ENCODE measurements at regions not wholly inside any gene's neighbourhood (a gene's known extent, or its start where the extent isn't known, plus 50 kb on each side); places are given as distances from the start of the nearest gene placed in this dataset.

DNA sequence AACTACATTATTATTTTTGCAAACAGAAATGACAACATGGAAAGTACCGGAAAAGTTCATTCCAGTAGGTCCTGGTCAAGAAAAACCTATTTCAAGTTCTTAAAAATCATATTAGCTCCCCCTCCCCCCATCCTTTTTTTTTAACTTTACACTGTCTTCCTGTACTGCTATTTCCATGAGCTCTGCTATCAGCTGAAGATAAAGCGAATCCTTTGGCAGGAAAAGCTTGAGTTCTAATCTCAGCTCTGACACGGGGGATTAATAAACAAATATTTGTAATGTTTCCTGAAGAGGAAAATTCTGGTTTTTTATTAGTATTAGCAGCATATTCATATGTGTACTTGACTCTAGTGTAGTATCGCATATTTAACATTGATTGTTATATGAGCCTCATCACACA lies 190.7 kb upstream of the ESRRG start:
- no peak for TF ChIP-seq POLR2AphosphoS5 (IDR thresholded peaks at IDR 0.05)
- no peak for TF ChIP-seq POLR2A (IDR thresholded peaks at IDR 0.05; ENCODE audit: low read depth)
- TF ChIP-seq, protein P1, sequence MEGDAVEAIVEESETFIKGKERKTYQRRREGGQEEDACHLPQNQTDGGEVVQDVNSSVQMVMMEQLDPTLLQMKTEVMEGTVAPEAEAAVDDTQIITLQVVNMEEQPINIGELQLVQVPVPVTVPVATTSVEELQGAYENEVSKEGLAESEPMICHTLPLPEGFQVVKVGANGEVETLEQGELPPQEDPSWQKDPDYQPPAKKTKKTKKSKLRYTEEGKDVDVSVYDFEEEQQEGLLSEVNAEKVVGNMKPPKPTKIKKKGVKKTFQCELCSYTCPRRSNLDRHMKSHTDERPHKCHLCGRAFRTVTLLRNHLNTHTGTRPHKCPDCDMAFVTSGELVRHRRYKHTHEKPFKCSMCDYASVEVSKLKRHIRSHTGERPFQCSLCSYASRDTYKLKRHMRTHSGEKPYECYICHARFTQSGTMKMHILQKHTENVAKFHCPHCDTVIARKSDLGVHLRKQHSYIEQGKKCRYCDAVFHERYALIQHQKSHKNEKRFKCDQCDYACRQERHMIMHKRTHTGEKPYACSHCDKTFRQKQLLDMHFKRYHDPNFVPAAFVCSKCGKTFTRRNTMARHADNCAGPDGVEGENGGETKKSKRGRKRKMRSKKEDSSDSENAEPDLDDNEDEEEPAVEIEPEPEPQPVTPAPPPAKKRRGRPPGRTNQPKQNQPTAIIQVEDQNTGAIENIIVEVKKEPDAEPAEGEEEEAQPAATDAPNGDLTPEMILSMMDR (IDR thresholded peaks at IDR 0.05): no peak
